Activated naive CD4-positive, alpha-beta T cell treated with anti-CD3 and anti-CD28 coated beads for 36 hours (primary cell): ENCODE measurements at regions not wholly inside any gene's neighbourhood (a gene's known extent, or its start where the extent isn't known, plus 50 kb on each side); places are given as distances from the start of the nearest gene placed in this dataset.
"Not testable (repeated sequence)": the region's sequence is repeated elsewhere in the genome, so short reads cannot be mapped to it uniquely, and the experiment has no call there.

ENCODE experiments used
- CTCF ChIA-PET: fragments of 350-600 bp; sonication (Branson Sonifier 250); formaldehyde crosslinking; loops from one replicate; lab custom pipeline; 2021; ENCODE audit warnings: antibody characterized with exemption; lab: Charles Lee
- DNase-seq: peaks from one replicate; pipeline ENCODE4 v3.0.0-alpha.2; 2020
- H3K27ac Mint-ChIP-seq: one replicate; pipeline ENCODE4 v1.8.0; 2021; ENCODE audit warnings: mild to moderate bottlenecking, mixed read lengths
- H3K27me3 Mint-ChIP-seq: one replicate; pipeline ENCODE4 v1.8.0; 2021; ENCODE audit warnings: low read depth, mixed read lengths
- H3K36me3 Mint-ChIP-seq: one replicate; pipeline ENCODE4 v1.8.0; 2021; ENCODE audit warnings: low read depth, mixed read lengths
- H3K4me1 Mint-ChIP-seq: one replicate; pipeline ENCODE4 v1.8.0; 2021; ENCODE audit warnings: low read depth, mixed read lengths
- H3K4me3 Mint-ChIP-seq: one replicate; pipeline ENCODE4 v1.8.0; 2021; ENCODE audit warnings: mild to moderate bottlenecking, moderate library complexity, mixed read lengths
- H3K9me3 Mint-ChIP-seq: one replicate; pipeline ENCODE4 v1.8.0; 2021; ENCODE audit warnings: mixed read lengths
- intact Hi-C: fragments of 100-400 bp; cut with micrococcal nuclease; formaldehyde crosslinking; loops from one replicate; pipeline ENCODE4 v1.15.1; 2023

- Mint-ChIP-seq H3K27ac (no peak overlapping the region), H3K36me3 (no peaks in the 10 kb centered on the region), H3K9me3 (peaks cover 3% of the 10 kb centered on the region), H3K4me3 (no peak overlapping the region), H3K4me1 (no peaks in the 10 kb centered on the region), H3K27me3 (no peaks in the 10 kb centered on the region)
- DNase-seq, result no peak
- intact Hi-C loops, result no loop called here
- CTCF ChIA-PET, result no interaction called here
Observed at GRCh38 chr7:51629206-51629605, 312.6 kb upstream of the COBL start.

GRCh38 chr7:51621956-51622355 lies 305.3 kb upstream of the COBL start:
- Mint-ChIP-seq H3K36me3 (no peaks in the 10 kb centered on the region), H3K4me3 (no peak overlapping the region), H3K27me3 (peaks cover 4% of the 10 kb centered on the region), H3K27ac (no peak overlapping the region), H3K9me3 (peaks cover 12% of the 10 kb centered on the region), H3K4me1 (no peaks in the 10 kb centered on the region)
- CTCF ChIA-PET, result no interaction called here
- intact Hi-C loops, result no loop called here
- no peak for DNase-seq

GRCh38 chr7:51620706-51621105 lies 304.1 kb upstream of the COBL start:
- CTCF ChIA-PET, result no interaction called here
- Mint-ChIP-seq H3K4me1 (no peaks in the 10 kb centered on the region), H3K4me3 (no peak overlapping the region), H3K27me3 (peaks cover 4% of the 10 kb centered on the region), H3K36me3 (no peaks in the 10 kb centered on the region), H3K27ac (no peak overlapping the region), H3K9me3 (peaks cover 12% of the 10 kb centered on the region)
- intact Hi-C loops, result no loop called here
- DNase-seq, result no peak

GRCh38 chr7:51619880-51620279 lies 303.3 kb upstream of the COBL start:
- peaks cover 12% of the 10 kb centered on the region for H3K9me3 Mint-ChIP-seq
- H3K27ac Mint-ChIP-seq, result no peak overlapping the region
- no peaks in the 10 kb centered on the region for H3K4me1 Mint-ChIP-seq
- DNase-seq, result no peak
- H3K4me3 Mint-ChIP-seq, result no peak overlapping the region
- peaks cover 4% of the 10 kb centered on the region for H3K27me3 Mint-ChIP-seq
- H3K36me3 Mint-ChIP-seq, result no peaks in the 10 kb centered on the region
- intact Hi-C loops, result no loop called here
- CTCF ChIA-PET, result no interaction called here

GRCh38 chr7:51617686-51618085 lies 301.1 kb upstream of the COBL start:
- intact Hi-C loops, result no loop called here
- CTCF ChIA-PET, result no interaction called here

GRCh38 chr7:51613911-51614357 lies 297.3 kb upstream of the COBL start:
- no peak overlapping the region for H3K27ac Mint-ChIP-seq
- no peaks in the 10 kb centered on the region for H3K4me1 Mint-ChIP-seq
- no peak overlapping the region for H3K4me3 Mint-ChIP-seq
- H3K27me3 Mint-ChIP-seq, result peaks cover 2% of the 10 kb centered on the region
- CTCF ChIA-PET, result no interaction called here
- H3K36me3 Mint-ChIP-seq, result no peaks in the 10 kb centered on the region
- intact Hi-C loops, result no loop called here
- no peak for DNase-seq
- peaks cover 3% of the 10 kb centered on the region for H3K9me3 Mint-ChIP-seq

More at GRCh38 chr7:51617686-51618085, 301.1 kb upstream of the COBL start:
- no peak for DNase-seq
- Mint-ChIP-seq H3K4me3 (no peak overlapping the region), H3K4me1 (no peaks in the 10 kb centered on the region), H3K36me3 (no peaks in the 10 kb centered on the region), H3K27me3 (peaks cover 4% of the 10 kb centered on the region), H3K27ac (no peak overlapping the region), H3K9me3 (peaks cover 8% of the 10 kb centered on the region)

GRCh38 chr7:51611937-51612336 lies 295.3 kb upstream of the COBL start:
- Mint-ChIP-seq H3K9me3 (no peaks in the 10 kb centered on the region), H3K27me3 (no peaks in the 10 kb centered on the region), H3K36me3 (no peaks in the 10 kb centered on the region), H3K4me3 (no peak overlapping the region), H3K27ac (no peak overlapping the region), H3K4me1 (no peaks in the 10 kb centered on the region)
- CTCF ChIA-PET, result no interaction called here
- intact Hi-C loops, result no loop called here
- DNase-seq, result no peak

- no peaks in the 10 kb centered on the region for H3K4me1 Mint-ChIP-seq
- no peak overlapping the region for H3K4me3 Mint-ChIP-seq
- no peaks in the 10 kb centered on the region for H3K27me3 Mint-ChIP-seq
- H3K36me3 Mint-ChIP-seq, result no peaks in the 10 kb centered on the region
- DNase-seq, result no peak
- no peaks in the 10 kb centered on the region for H3K9me3 Mint-ChIP-seq
- H3K27ac Mint-ChIP-seq, result no peak overlapping the region
- intact Hi-C loops, result no loop called here
- CTCF ChIA-PET, result no interaction called here
Observed at GRCh38 chr7:51607447-51607846, 290.8 kb upstream of the COBL start.

GRCh38 chr7:51606601-51607154 lies 290.1 kb upstream of the COBL start:
- CTCF ChIA-PET, result no interaction called here
- Mint-ChIP-seq H3K4me3 (no peak overlapping the region), H3K36me3 (no peaks in the 10 kb centered on the region), H3K27me3 (no peaks in the 10 kb centered on the region), H3K9me3 (peaks cover 2% of the 10 kb centered on the region), H3K4me1 (no peaks in the 10 kb centered on the region), H3K27ac (no peak overlapping the region)
- DNase-seq, result no peak
- intact Hi-C loops, result no loop called here

- CTCF ChIA-PET, result no interaction called here
- Mint-ChIP-seq H3K4me1 (no peaks in the 10 kb centered on the region), H3K27ac (no peak overlapping the region), H3K9me3 (peaks cover 2% of the 10 kb centered on the region), H3K27me3 (no peaks in the 10 kb centered on the region), H3K36me3 (no peaks in the 10 kb centered on the region), H3K4me3 (no peak overlapping the region)
- intact Hi-C loops, result no loop called here
- DNase-seq, result no peak
Observed at GRCh38 chr7:51602376-51602775, 285.8 kb upstream of the COBL start.

GRCh38 chr7:51601461-51601860 lies 284.9 kb upstream of the COBL start:
- intact Hi-C loops, result no loop called here
- H3K27ac Mint-ChIP-seq, result no peak overlapping the region
- no peak for DNase-seq
- peaks cover 7% of the 10 kb centered on the region for H3K9me3 Mint-ChIP-seq
- CTCF ChIA-PET, result no interaction called here
- H3K36me3 Mint-ChIP-seq, result no peaks in the 10 kb centered on the region
- H3K27me3 Mint-ChIP-seq, result no peaks in the 10 kb centered on the region
- H3K4me1 Mint-ChIP-seq, result no peaks in the 10 kb centered on the region
- no peak overlapping the region for H3K4me3 Mint-ChIP-seq

- H3K9me3 Mint-ChIP-seq, intact Hi-C loops, CTCF ChIA-PET, H3K27ac Mint-ChIP-seq, H3K4me1 Mint-ChIP-seq, DNase-seq, H3K36me3 Mint-ChIP-seq, H3K27me3 Mint-ChIP-seq, H3K4me3 Mint-ChIP-seq: not testable (repeated sequence)
Observed at GRCh38 chr7:51599935-51600334, 283.3 kb upstream of the COBL start.

- no peak for DNase-seq
- intact Hi-C loops, result no loop called here
- no peak overlapping the region for H3K4me3 Mint-ChIP-seq
- peaks cover 5% of the 10 kb centered on the region for H3K9me3 Mint-ChIP-seq
- no peaks in the 10 kb centered on the region for H3K27me3 Mint-ChIP-seq
- H3K27ac Mint-ChIP-seq, result no peak overlapping the region
- H3K36me3 Mint-ChIP-seq, result no peaks in the 10 kb centered on the region
- CTCF ChIA-PET, result no interaction called here
- H3K4me1 Mint-ChIP-seq, result no peaks in the 10 kb centered on the region
Observed at GRCh38 chr7:51593628-51594027, 277.0 kb upstream of the COBL start.
